HEK293 (cell line): ENCODE measurements at regions not wholly inside any gene's neighbourhood (a gene's known extent, or its start where the extent isn't known, plus 50 kb on each side); places are given as distances from the start of the nearest gene placed in this dataset.

Source experiments
- CTCF ChIA-PET: fragments of 350-600 bp; formaldehyde crosslinking; extraction: SDS; loops from one replicate; lab custom pipeline; 2021; ENCODE audit warnings: antibody characterized with exemption; lab: Yijun Ruan, JAX
- POLR2A ChIA-PET: fragments of 300-600 bp; formaldehyde crosslinking; extraction: SDS; loops from one replicate; lab custom pipeline; 2020; ENCODE audit warnings: antibody characterized with exemption, inconsistent platforms; lab: Yijun Ruan, JAX
- H3K27ac ChIP-seq: fragments of 200-500 bp; sonication (Bioruptor generic); 2 replicates; pipeline ENCODE4 v1.5.1; 2014; ENCODE audit warnings: low read depth, low read length, control low read depth, inconsistent platforms; ENCODE audit errors: extremely low read depth
- H3K36me3 ChIP-seq, 2 experiments: fragments of 200-500 bp in 1 of 2; sonication (Bioruptor generic) in 1 of 2; 1 replicate in 1 of 2; 2 replicates in 1 of 2; pipeline ENCODE4 v1.5.1; 2014 to 2017; ENCODE audit warnings: inconsistent platforms in 2 of 2, low read length in 2 of 2; ENCODE audit not compliant: control insufficient read depth in 2 of 2, insufficient read depth in 1 of 2
- H3K4me1 ChIP-seq: fragments of 200-500 bp; sonication (Bioruptor generic); 2 replicates; pipeline ENCODE4 v1.5.1; 2014; ENCODE audit warnings: mild to moderate bottlenecking, low read length, inconsistent platforms; ENCODE audit not compliant: control insufficient read depth, insufficient read depth
- H3K4me3 ChIP-seq: 2 replicates; pipeline ENCODE4 v1.5.1; 2011; ENCODE audit warnings: low read depth, mild to moderate bottlenecking, control low read depth, low read length, moderate library complexity
- H3K9me3 ChIP-seq: fragments of 200-500 bp; sonication (Bioruptor generic); 2 replicates; pipeline ENCODE4 v1.5.1; 2014; ENCODE audit warnings: low read depth, low read length, inconsistent platforms; ENCODE audit not compliant: control insufficient read depth, insufficient read depth
- EGR2 ChIP-seq: fragments of 450-650 bp; formaldehyde crosslinking; IDR thresholded peaks from 2 replicates; pipeline ENCODE4 v1.5.1; 2016; ENCODE audit warnings: low read depth, missing biosample characterization, missing genetic modification characterization
- FEZF1 ChIP-seq: fragments of 450-650 bp; formaldehyde crosslinking; IDR thresholded peaks from 2 replicates; pipeline ENCODE4 v1.5.1; 2016; ENCODE audit warnings: missing biosample characterization, missing genetic modification characterization
- OVOL3 ChIP-seq: fragments of 450-650 bp; formaldehyde crosslinking; IDR thresholded peaks from 2 replicates; pipeline ENCODE4 v1.5.1; 2016; ENCODE audit warnings: missing biosample characterization, missing genetic modification characterization
- PBX3 ChIP-seq: sonication (generic); formaldehyde crosslinking; IDR thresholded peaks from 2 replicates; pipeline ENCODE4 v1.8.1; 2022; ENCODE audit warnings: mild to moderate bottlenecking, moderate library complexity, missing genetic modification reagents
- PRDM1 ChIP-seq: fragments of 450-650 bp; formaldehyde crosslinking; IDR thresholded peaks from 2 replicates; pipeline ENCODE4; 2016; ENCODE audit warnings: missing biosample characterization, missing genetic modification characterization
- SCRT2 ChIP-seq: fragments of 450-650 bp; formaldehyde crosslinking; IDR thresholded peaks from 2 replicates; pipeline ENCODE4 v1.5.1; 2016; ENCODE audit warnings: missing biosample characterization, missing genetic modification characterization
- SP3 ChIP-seq: fragments of 450-650 bp; formaldehyde crosslinking; IDR thresholded peaks from 2 replicates; pipeline ENCODE4 v1.5.1; 2016; ENCODE audit warnings: missing biosample characterization, missing genetic modification characterization
- TCF7L2 ChIP-seq: IDR thresholded peaks from 2 replicates; pipeline ENCODE4 v1.6.1; 2011; ENCODE audit warnings: low read depth, mild to moderate bottlenecking, inconsistent platforms, low read length, moderate library complexity, borderline replicate concordance
- ZBTB1 ChIP-seq: fragments of 450-650 bp; formaldehyde crosslinking; IDR thresholded peaks from 2 replicates; pipeline ENCODE4 v1.5.1; 2016; ENCODE audit warnings: missing biosample characterization, missing genetic modification characterization
- ZFP3 ChIP-seq: fragments of 450-650 bp; formaldehyde crosslinking; IDR thresholded peaks from 2 replicates; pipeline ENCODE4 v1.5.1; 2016; ENCODE audit warnings: low read depth, missing biosample characterization, missing genetic modification characterization
- ZNF19 ChIP-seq: fragments of 450-650 bp; formaldehyde crosslinking; IDR thresholded peaks from 2 replicates; pipeline ENCODE4; 2016; ENCODE audit warnings: missing biosample characterization, missing genetic modification characterization, low read depth
- ZNF24 ChIP-seq: fragments of 450-650 bp; formaldehyde crosslinking; IDR thresholded peaks from 2 replicates; pipeline ENCODE4 v1.5.1; 2016; ENCODE audit warnings: missing biosample characterization, missing genetic modification characterization
- ZNF26 ChIP-seq: fragments of 450-650 bp; formaldehyde crosslinking; IDR thresholded peaks from 2 replicates; pipeline ENCODE4 v1.5.1; 2016; ENCODE audit warnings: missing biosample characterization, missing genetic modification characterization
- ZNF280D ChIP-seq: fragments of 450-650 bp; formaldehyde crosslinking; IDR thresholded peaks from 2 replicates; pipeline ENCODE4 v1.5.1; 2016; ENCODE audit warnings: missing biosample characterization, missing genetic modification characterization
- ZNF391 ChIP-seq: fragments of 450-650 bp; formaldehyde crosslinking; IDR thresholded peaks from 2 replicates; pipeline ENCODE4 v1.5.1; 2016; ENCODE audit warnings: low read depth, missing biosample characterization, missing genetic modification characterization, borderline replicate concordance
- ZNF513 ChIP-seq: fragments of 450-650 bp; IDR thresholded peaks from 2 replicates; pipeline ENCODE4 v1.5.1; 2018; ENCODE audit warnings: missing biosample characterization, missing genetic modification characterization
- ZNF660 ChIP-seq: fragments of 450-650 bp; IDR thresholded peaks from 2 replicates; pipeline ENCODE4 v1.5.1; 2018; ENCODE audit warnings: missing biosample characterization, mild to moderate bottlenecking, missing genetic modification characterization
- ZNF791 ChIP-seq: fragments of 450-650 bp; formaldehyde crosslinking; IDR thresholded peaks from 2 replicates; pipeline ENCODE4 v1.5.1; 2016; ENCODE audit warnings: missing biosample characterization, missing genetic modification characterization
- ZNF843 ChIP-seq: fragments of 450-650 bp; formaldehyde crosslinking; IDR thresholded peaks from 2 replicates; pipeline ENCODE4 v1.5.1; 2016; ENCODE audit warnings: missing biosample characterization, missing genetic modification characterization
- TF ChIP-seq, protein P1 (sequence below): fragments of 450-650 bp; formaldehyde crosslinking; IDR thresholded peaks from 2 replicates; pipeline ENCODE4 v1.5.1; 2016; ENCODE audit warnings: missing biosample characterization, missing genetic modification characterization

DNA sequence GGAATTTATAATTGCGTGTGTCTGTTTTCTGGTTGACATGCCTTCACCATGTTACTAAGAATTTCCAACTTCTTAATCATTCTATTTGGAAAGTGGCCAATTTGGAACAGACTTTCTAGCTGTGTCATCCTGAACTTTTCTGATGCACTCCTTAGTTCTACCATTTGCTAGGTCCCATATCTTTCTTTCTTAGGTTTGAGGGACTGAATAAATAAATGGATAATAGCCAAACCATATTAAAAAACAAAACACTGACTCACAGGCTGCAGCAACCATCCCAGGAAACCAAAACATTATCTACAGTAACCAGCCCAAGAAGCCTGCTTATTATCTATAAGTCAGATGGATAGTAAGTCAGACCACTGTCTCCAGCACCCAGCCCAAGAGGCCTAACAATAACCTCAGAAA is 57.5 kb upstream of the PLET1 start:
- Histone ChIP-seq H3K36me3 (no peaks in the 10 kb centered on the region), H3K4me1 (peaks cover 8% of the 10 kb centered on the region), H3K27ac (no peak overlapping the region)
- POLR2A ChIA-PET: no interaction called here
- TF ChIP-seq, protein P1, sequence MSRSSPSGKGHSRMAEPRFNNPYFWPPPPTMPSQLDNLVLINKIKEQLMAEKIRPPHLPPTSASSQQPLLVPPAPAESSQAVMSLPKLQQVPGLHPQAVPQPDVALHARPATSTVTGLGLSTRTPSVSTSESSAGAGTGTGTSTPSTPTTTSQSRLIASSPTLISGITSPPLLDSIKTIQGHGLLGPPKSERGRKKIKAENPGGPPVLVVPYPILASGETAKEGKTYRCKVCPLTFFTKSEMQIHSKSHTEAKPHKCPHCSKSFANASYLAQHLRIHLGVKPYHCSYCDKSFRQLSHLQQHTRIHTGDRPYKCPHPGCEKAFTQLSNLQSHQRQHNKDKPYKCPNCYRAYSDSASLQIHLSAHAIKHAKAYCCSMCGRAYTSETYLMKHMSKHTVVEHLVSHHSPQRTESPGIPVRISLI: no peak
- TF ChIP-seq ZNF791: no peak
- TF ChIP-seq, all 188 proteins: peak for 0
- CTCF ChIA-PET: no interaction called here
- H3K9me3 ChIP-seq: no peaks in the 10 kb centered on the region
- no peak overlapping the region for H3K4me3 ChIP-seq

- POLR2A ChIA-PET: no interaction called here
- CTCF ChIA-PET: no interaction called here
- H3K36me3 ChIP-seq: no peaks in the 10 kb centered on the region
- no peak overlapping the region for H3K4me3 ChIP-seq
- H3K27ac ChIP-seq: no peak overlapping the region
- no peaks in the 10 kb centered on the region for H3K9me3 ChIP-seq
- H3K4me1 ChIP-seq: peaks cover 8% of the 10 kb centered on the region
- TF ChIP-seq ZNF24: no peak
- no peak for TF ChIP-seq TCF7L2
- TF ChIP-seq ZNF280D: no peak
- no peak for TF ChIP-seq EGR2 (tag by site-specific recombination)
- no peak for TF ChIP-seq ZNF26 (tag by site-specific recombination)
- no peak for TF ChIP-seq ZNF19 (tag by site-specific recombination)
- TF ChIP-seq OVOL3 (tag by site-specific recombination): no peak
Measured at GRCh38 chr11:112318661-112319060, 58.0 kb upstream of the PLET1 start.

GRCh38 chr11:112320668-112321067 is 60.0 kb upstream of the PLET1 start:
- POLR2A ChIA-PET: no interaction called here
- Histone ChIP-seq H3K36me3 (no peaks in the 10 kb centered on the region), H3K27ac (no peak overlapping the region), H3K4me3 (no peak overlapping the region), H3K9me3 (no peaks in the 10 kb centered on the region), H3K4me1 (peaks cover 8% of the 10 kb centered on the region)
- CTCF ChIA-PET: interaction anchor here (0.7 to 1.0 kb wide), 3 partner anchors 35 to 969 kb away, joined by 3 to 4 read pairs (median 4); no protein-coding TSS in a partner anchor
- TF ChIP-seq ZNF19 (tag by site-specific recombination): no peak
- no peak for TF ChIP-seq SP3 (tag by site-specific recombination)
- no peak for TF ChIP-seq OVOL3 (tag by site-specific recombination)
- TF ChIP-seq PRDM1 (tag by site-specific recombination): no peak
- no peak for TF ChIP-seq ZNF513 (tag by site-specific recombination)
- TF ChIP-seq ZBTB1 (tag by site-specific recombination): no peak
- TF ChIP-seq ZNF660 (tag by site-specific recombination): peak; percentile 79
- TF ChIP-seq FEZF1: no peak
- TF ChIP-seq SCRT2 (tag by site-specific recombination): peak; percentile 19; the same call in 1 of the 2 replicates
- no peak for TF ChIP-seq PBX3 (CRISPR knock-in tag)
- TF ChIP-seq ZNF280D: no peak
- TF ChIP-seq ZNF24: no peak
- TF ChIP-seq ZNF391 (tag by site-specific recombination): no peak
- TF ChIP-seq ZNF843 (tag by site-specific recombination): no peak
- no peak for TF ChIP-seq ZFP3 (tag by site-specific recombination)
